VCaP (cell line): ENCODE measurements at regions not wholly inside any gene's neighbourhood (a gene's known extent, or its start where the extent isn't known, plus 50 kb on each side); places are given as distances from the start of the nearest gene placed in this dataset.

Experiments used
- H3K27ac ChIP-seq: fragments of 450-650 bp; 2 replicates; pipeline ENCODE4 v1.5.1; 2017
- CTCF ChIP-seq: fragments of 450-650 bp; conservative IDR thresholded peaks from 2 replicates; pipeline ENCODE4 v1.5.1; 2017; ENCODE audit warnings: mild to moderate bottlenecking, moderate library complexity

GRCh38 chr15:47136236-47136635 lies 581.1 kb upstream of the SEMA6D start:
- no peak for TF ChIP-seq CTCF
- no peak overlapping the region for H3K27ac ChIP-seq

GRCh38 chr15:47139965-47140364 lies 577.3 kb upstream of the SEMA6D start:
- H3K27ac ChIP-seq = no peak overlapping the region
- no peak for TF ChIP-seq CTCF

DNA sequence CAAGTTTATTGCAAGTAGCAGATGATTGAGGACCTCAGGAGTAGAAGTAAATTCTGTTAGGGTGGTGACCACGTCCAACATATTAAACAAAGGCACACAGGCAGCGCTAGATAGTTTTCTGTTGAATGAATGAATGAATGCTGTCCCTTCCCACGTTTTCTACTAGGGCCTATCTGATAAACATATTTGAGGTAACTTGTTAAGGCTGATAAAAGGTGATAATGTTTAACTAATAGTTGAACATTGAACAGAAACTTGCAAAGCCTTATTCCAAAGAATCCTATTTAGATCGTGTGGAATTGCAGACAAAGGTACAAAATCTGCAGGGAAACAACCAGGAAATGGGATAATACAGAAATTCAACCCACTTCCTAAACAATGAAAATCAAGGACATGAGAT lies 559.5 kb upstream of the SEMA6D start:
- no peak overlapping the region for H3K27ac ChIP-seq
- no peak for TF ChIP-seq CTCF

GRCh38 chr15:47158573-47158972 lies 558.7 kb upstream of the SEMA6D start:
- no peak for TF ChIP-seq CTCF
- no peak overlapping the region for H3K27ac ChIP-seq

DNA sequence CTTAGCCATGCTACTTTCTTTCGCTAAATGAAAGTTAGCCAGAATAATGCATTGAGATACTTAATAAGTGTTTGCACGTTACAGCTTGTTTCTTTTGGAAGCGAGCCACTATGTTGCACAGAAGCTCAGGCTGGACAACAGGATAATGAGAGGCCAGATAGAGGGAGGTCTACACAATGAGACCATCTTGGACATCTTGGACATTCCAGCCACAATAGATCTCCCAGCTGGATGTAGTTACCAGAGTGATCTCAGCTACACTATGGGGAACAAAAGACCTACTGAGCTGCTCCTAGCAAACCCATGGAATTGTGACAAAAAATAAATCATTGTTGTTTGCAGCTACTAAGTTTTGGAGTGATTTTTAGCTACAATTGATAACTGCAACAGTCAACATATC lies 540.1 kb upstream of the SEMA6D start:
- TF ChIP-seq CTCF = no peak
- no peak overlapping the region for H3K27ac ChIP-seq

DNA sequence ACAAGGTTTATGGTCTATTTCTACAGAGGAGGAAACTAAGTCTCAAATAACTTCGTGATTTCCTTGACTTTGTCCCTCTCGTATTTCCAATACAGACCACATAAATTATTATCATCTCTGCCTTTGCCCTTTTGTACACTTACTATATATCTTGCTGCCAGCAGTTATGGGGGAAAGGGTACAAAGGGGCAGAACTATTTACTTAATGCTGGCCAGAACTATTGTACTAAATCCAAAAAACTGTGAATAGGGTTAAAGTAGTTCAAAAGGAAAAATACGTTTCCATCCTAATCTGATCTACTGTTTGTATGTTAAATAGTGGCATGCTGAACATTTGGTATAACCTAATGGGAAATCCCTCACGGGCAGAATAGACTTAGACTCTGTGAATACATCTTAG lies 537.3 kb upstream of the SEMA6D start:
- no peak for TF ChIP-seq CTCF
- no peak overlapping the region for H3K27ac ChIP-seq

GRCh38 chr15:47182818-47183217 lies 534.5 kb upstream of the SEMA6D start:
- TF ChIP-seq CTCF = no peak
- no peak overlapping the region for H3K27ac ChIP-seq
